Pons (tissue), 1 donor: ENCODE measurements at regions not wholly inside any gene's neighbourhood (a gene's known extent, or its start where the extent isn't known, plus 50 kb on each side); places are given as distances from the start of the nearest gene placed in this dataset.
"Not testable (repeated sequence)": the region's sequence is repeated elsewhere in the genome, so short reads cannot be mapped to it uniquely, and the experiment has no call there.

Experiments
- DNase-seq: peaks from one replicate; pipeline ENCODE4 v3.0.0-alpha.2; 2016; ENCODE audit warnings: low spot score

DNA sequence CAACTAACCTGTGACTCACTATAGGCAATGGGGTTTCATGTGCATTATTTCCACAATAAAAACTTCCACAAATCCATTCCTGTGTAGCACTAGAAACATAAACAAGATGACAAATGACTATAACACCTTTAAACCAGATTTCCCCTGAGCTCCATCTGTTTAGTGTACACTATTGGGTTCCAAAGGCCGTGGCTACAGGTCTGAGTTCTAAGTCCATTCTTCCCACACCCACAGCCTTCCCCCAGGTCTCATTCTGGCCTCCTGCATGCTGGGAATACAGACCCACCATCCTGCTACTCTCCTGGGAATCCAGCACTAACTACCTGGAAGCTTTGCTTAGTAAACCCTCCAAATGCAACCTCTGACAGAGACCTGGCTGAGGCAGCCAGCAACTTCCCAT is 460.2 kb downstream of the RPIA start:
- not testable (repeated sequence) for DNase-seq

DNA sequence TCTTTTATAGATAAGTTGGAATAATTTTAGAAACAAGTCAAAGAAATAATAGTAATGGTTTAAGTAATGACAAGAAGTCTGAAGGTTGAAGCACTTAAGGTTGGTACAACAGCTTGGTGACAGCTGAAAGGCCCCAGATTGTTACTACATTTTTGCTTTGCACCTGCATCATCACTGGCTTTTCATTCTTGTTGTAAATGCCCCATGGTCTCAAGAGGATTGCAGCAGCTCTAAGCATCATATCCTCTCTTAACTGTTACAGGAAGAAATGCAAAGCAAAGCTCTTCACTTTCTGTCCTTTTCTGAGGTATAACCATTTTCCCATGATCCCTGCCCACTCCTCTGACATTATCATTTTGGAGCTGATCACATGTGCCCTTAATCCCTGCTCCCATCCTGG is 461.0 kb downstream of the RPIA start:
- not testable (repeated sequence) for DNase-seq

DNA sequence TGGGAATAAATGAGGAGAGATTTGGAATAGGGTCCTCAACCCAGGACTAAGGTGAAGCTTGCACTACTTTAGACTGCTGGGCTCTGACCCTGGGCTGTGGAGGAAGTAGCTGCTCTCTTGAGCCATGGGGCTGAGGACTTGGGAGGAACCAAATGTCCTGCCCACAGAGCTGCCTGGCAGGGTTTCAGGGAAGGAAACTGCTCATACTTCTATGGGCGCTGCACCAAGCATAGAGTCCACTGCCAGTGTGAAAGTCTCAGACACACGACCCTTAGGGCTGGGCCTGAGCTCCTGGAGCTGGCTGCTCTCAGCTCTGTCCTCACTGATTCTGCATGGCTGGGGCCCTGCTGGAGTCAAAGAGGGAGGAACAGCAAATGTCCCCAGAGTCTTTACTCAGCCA is 461.7 kb downstream of the RPIA start:
- DNase-seq, result not testable (repeated sequence)

DNA sequence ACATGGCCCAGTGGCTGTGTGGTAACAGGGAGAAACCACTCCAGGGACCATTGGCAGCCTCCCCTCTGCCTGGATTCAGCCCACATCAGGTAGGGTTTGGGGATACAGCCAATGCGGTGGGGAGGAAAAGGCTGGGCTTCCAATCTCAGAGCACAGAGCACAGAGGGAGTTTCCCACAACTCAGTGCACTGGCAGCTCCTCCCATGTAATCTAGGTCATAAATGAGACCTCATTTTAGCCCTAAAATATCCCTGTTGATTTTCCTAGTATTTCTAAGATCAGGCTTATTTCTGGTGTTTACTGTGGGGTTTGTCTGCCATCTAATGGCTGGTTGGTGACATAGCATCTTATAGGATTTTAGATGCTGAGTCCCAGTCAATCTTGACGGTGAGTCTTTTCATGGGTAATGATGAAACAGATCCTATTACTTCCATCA is 462.8 kb downstream of the RPIA start:
- DNase-seq, result not testable (repeated sequence)

DNA sequence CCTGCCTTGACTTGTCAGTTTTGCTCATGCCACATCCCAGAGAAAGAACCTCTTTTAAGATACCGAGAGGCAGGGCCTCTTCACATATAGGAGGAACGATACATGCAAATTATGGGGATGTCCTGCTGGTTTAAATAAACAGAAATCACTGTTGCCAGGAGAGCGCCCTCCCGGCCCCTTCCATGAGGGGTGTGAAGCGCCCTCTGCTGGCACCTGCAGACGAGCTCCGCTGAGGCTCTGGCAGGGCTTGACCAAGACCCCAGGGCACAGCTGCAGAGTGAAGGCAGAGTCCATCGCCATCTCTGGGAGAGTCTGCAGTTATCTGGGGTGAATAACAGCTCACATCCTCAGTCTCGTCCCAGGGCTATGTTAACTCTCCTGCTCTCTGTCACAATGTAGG is 468.8 kb downstream of the RPIA start:
- DNase-seq, result not testable (repeated sequence)

DNA sequence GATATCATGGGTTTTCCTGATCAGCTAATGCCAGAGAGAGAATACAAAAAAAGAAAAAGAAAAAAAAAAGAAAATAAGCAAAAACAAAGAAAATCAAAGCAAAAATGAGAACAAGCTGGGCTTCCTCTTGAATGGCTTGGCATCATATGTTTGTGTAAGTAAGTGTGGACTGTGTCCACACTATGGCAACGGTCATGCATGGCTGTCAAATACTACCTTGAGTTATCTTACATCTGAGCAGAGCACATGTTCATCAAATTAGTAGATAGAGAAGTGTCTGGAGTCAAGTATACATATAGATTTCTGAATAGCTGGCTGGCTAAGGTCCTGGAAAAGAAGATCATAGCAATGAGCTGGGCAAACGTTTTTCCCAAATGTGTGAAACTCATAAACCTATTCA is 470.2 kb downstream of the RPIA start:
- not testable (repeated sequence) for DNase-seq

DNA sequence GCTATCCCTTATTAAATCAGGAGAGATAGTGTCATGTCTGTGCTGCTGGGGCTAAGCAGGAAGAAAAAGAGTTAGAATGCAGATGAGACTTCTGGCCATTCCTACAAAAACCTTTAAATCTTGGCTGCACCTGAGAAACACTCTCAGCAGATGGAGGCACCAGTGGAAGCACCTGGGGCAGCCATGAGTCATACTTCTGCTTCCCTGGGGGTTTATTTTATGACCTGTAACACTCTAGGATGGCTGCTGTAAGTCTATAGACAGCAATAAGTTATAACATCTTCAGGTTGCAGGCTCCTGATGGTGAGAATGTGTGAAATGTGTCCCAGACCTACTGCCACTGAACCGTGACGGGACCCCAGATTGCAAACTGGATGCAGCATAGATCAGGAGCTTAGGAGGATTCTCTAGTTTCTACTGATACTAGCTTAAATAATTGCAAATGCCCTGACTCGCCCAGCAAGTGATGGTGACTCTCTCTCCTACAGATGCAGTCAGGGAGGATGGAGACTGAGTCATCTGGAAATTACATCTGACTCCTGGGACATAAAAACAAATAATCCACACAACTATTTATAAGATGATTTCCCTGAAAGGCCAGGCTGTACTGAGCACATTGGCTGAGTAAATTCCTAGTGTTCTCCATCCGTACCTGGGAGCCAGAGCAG is 479.2 kb downstream of the RPIA start:
- DNase-seq, result not testable (repeated sequence)

DNA sequence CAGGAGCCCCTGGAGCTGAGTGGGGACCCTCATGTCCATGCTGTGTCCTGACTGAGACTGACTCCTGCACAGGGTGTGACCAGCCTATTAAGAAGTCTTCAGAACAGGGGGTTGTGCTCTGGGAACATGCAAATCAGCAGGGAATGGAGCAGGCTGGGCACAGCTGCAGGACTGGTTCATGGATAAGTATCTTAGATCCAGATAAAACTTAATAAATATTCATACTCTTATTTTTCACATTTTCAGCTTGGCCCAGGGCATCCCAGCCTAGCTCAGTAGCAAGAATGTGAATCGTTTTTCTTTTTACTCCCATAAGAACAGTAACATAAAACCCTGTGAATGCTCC is 479.7 kb downstream of the RPIA start:
- DNase-seq, result not testable (repeated sequence)

DNA sequence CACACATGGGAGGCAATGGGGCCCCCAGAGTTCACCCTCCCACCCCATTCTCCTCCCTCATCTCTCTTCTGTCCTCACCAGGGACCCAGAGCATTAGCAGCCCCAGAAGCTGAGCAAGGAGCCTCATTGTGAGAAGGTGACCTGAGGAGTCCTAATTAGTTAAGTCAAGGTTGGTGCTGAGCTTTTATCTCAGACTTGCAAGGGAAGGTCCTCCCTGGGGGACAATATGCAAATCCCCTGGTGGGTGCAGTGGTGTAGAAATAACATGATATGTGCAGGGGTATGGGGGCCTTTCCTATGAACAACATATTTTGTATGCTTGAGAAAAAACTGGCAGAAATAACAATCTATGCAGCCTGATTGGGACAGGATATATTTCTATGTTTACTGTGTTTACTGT is 485.5 kb downstream of the RPIA start:
- DNase-seq, result not testable (repeated sequence)

DNA sequence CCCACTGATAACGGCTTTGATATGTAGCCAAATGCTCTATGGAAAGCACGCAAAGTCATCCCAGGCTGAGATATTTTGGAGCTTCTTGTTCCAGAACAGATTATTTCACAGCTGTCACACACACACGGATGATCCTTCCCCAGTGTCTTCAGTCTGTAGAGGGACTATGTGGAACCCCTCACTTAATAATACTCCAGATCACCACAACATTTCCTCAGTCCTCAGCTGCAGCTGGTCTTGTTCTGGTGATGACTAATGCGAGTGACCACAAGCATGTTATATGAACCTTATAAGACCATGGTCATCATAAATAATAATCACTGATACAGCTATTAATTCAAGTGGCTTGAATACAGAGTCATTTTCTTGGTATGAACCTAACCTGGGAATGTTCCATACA is 490.7 kb downstream of the RPIA start:
- DNase-seq, result not testable (repeated sequence)

DNA sequence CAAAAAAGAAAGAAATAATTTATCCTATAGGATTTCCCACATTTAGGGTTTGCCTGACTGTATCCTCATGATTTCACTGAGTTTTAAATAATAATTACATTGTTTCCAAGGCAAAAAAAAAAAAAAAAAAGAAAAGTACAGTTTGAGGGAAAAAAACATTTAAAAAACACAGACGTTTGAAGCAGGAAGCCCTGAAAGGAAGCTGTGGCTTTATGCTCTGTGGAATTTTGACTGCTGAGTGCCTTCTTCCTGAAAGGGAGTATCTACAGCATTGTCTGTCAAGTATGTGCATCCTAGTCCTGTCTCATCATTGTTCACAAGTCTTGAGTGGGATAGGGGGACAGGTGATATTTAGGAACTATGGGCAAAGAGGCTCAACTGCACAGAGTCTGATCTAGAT is 493.3 kb downstream of the RPIA start:
- not testable (repeated sequence) for DNase-seq

DNA sequence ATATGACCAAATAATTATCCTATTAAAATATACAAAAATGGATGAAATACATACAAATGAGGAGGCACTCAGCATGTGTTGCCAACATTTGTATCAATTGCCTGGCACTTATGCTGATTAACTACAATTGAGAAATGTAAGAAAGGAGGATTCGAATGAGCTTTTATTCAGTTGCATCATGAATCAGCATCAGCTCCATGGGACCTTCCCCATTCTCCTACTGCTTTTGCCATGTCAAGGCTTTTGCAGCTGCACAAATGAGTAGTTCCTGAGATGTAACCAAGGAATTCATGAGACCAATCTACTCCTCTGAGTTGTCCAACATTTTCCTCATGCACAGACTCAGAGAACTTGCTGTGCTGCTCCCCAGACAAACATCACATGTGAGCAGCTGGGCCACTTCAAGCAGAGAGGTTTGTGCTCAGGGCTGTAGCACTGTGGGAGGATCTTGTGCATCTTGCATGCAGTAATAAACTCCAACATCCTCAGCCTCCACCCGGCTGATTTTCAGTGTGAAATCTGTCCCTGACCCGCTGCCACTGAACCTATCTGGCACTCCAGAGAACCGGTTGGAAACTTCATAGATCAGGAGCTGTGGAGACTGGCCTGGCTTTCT is 504.3 kb downstream of the RPIA start:
- DNase-seq, result not testable (repeated sequence)

DNA sequence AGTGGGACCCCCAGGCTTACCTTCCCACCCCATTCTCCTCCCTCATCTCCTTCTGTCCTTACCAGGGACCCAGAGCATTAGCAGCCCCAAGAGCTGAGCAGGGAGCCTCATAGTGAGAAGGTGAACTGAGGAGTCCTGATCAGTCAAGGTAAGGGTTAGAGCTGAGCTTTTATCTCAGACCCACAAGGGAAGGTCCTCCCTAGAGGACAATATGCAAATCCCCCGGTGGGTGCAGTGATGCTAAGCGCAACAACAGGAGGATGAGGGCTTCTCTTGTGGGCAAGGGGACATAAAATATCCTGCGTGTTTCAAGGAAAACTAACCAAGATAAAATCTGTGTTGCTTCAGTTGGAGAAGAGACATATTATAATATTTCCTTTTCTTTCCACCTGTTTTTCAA is 505.2 kb downstream of the RPIA start:
- not testable (repeated sequence) for DNase-seq

DNA sequence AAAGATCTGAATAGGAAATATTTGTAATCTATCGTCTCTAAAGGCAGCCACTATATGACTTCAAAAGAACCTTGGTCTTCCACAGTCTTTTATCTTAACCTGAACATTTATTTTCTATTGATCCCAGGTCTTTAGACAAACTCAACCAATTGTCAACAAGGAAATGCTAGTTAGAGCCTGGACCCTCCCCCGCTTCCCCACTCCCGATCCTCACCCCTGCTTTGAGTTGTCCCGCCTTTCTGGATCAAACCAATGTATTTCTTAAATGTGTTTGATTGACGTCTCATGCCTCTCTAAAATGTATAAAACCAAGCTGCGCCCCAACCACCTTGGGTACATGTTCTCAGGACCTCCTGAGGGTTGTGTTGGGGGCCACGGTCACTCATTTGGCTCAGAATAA is 506.6 kb downstream of the RPIA start:
- DNase-seq, result not testable (repeated sequence)

DNA sequence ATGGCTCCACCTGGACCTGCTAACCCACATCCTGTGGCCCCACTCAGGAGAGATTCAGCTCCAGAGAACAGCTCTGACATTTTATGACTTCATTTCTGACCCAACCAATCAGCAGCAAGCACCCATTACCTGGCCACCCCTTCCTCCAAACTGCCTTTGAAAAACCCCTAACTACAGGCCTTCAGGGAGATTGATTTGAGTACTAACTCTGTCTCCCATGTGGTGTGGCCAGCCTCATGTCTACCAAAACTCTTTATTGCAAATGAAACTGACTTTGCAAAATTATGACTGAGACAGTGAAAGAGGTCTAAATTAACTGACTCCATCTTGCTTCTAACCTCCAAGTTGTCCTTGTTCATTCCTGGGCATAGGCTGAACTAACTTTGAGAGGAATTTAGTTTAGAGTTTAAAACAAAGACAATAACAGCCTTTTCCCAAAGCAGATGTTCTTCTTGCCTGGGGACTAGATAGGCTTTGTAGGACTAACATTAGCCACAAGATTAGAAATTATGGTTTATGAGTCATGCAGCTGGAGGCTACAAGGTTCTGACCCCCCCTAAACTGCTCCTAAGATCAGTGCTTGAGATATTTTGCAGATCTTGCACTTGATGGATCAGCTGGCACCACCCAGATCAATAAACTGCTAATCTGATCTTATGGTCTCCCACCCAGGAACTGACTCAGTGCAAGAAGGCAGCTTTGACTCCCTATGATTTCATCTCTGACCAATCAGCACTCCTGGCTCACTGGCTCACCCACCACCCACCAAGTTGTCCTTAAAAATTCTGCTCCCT is 508.2 kb downstream of the RPIA start:
- DNase-seq, result not testable (repeated sequence)

DNA sequence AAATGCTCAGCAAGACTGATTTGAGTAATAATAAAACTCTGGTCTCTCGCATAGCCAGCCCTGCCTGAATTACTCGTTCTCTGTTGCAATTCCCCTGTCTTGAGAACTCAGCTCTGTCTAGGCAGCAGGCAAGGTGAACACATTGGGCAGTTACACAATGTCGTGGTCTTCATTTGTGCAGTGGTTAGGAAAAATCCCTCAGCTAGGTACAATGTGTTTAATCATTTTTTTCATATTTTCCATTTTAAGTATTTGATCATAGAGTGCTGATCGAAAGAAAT is 508.7 kb downstream of the RPIA start:
- not testable (repeated sequence) for DNase-seq

DNA sequence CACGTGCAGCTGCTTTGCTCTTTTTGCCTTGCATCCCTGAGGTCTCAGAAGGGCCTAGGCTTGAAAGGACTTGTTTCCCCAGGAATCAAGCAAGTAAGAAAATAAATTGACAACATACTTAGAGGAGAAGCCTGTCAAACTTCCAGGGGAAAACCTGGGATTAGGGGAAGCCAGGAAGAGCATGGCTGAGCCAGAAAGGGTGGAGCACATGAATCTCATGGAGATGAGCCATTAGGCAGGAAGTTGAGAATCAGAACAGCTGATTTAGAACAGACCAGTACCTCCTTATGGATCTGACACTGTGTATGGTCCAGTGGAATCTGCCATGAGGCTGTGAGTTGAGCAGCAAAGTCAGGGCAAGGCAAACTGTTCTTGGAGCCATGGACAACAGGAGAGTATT is 511.0 kb downstream of the RPIA start:
- DNase-seq, result not testable (repeated sequence)

DNA sequence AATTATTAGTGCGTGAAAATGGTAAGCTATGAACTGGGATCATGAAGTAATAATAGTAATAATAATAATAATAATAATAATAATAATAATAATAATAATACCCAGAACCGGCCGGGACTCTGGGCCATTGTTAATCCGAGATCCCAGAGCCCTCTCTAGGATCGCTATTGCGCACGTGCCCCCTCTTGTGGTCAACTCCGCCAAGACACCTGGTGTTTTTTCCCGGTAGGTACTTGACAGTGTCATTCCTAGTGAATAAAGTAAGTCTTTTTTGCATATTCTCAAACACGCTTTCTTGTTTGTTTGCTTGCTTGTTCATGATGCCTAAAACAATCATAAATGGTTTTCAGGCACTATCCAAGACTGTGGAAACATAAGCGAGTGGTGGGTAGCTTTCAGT is 513.7 kb downstream of the RPIA start:
- DNase-seq, result not testable (repeated sequence)

DNA sequence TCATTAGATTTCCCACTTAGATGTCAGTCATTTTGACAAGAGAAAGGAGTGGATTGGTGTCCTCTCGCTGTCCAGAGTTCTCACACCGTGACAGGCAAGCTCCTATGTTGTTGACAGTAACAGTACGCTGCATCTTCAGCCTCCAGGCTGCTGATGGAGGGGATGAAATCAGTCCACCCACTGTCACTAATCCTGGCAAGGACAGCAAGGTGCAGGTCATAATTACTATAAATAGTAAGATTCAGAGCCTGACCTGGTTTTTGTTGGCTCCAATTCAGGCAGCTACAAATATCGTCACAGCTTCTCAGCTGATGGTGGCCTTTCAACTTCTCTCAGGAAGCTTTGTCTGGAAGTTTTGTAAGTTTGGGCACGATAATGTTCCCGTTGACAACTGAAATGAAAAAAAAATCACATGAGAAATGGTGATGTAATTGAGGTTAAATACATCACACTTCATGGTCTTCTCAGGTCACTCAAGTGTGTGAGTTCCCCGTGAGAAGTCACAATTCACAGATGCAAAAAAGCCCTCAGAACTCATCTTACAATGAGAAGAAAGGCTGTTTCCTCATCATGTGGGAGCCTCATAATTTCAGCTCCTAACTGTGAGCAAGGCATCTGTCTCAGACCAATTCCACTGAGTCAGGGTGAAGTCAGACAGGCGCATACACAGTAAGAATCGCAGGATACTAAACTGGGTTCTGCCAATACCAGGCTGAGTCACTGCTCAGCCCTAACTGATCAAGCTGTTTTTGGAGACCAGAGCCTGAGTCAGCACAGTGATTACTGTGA is 516.9 kb downstream of the RPIA start:
- peak; percentile 11 for DNase-seq

DNA sequence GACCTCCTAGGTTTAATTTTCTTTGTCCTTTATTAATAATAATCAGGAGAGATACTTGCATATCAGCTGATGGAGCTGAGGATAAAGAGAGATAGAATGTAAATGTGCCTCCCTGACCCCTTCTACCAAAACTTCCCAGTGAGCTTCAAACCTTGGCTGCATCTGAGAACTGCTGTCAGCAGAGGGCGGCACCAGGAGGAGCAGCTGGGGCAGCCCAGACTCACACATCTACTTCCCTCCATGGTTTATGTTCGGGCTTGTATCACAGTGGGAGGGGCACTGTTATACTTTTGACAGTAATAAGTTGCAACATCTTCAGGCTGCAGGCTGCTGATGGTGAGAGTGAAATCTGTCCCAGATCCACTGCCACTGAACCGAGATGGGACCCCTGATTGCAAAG is 521.7 kb downstream of the RPIA start:
- not testable (repeated sequence) for DNase-seq

DNA sequence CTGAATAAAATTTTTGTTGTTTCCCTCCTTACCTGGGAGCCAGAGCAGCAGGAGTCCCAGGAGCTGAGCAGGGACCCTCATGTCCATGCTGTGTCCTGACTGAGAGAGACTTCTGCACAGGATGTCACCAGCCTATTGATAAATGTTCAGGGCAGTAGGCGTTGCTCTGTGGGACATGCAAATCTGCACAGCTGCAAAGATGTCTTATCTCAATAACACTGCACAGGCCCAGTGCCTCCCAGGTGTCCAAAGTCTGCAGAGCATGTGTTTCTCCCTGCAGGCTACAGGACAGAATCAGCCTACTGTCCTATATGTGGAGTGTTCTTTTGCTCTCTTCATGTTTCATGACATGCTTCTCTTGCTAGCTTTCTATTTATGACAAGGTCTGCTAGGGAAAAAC is 522.3 kb downstream of the RPIA start:
- not testable (repeated sequence) for DNase-seq

DNA sequence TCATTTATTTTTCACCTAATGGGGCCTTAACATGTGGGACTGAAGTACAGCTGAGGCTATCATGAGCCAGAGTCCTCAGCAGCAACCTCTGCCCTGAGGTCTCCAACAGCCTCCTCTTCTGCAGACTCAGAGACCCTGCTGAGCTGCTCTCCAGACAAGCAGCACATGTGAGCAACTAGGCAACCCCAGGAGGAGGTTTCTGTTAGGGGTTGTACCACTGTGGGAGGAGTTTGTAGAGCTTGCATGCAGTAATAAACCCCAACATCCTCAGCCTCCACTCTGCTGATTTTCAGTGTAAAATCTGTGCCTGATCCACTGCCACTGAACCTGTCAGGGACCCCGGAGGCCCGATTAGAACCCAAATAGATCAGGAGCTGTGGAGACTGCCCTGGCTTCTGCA is 530.0 kb downstream of the RPIA start:
- not testable (repeated sequence) for DNase-seq
